Fibroblast of villous mesenchyme (primary cell): ENCODE measurements at regions not wholly inside any gene's neighbourhood (a gene's known extent, or its start where the extent isn't known, plus 50 kb on each side); places are given as distances from the start of the nearest gene placed in this dataset.
"Not testable (repeated sequence)": the region's sequence is repeated elsewhere in the genome, so short reads cannot be mapped to it uniquely, and the experiment has no call there.

Experiments
- DNase-seq: peaks from one replicate; pipeline ENCODE4 v3.0.0-alpha.2; 2010; ENCODE audit warnings: low read depth
- H3K4me3 ChIP-seq: 2 replicates; pipeline ENCODE4 v1.5.1; 2011; ENCODE audit warnings: low read depth, mild to moderate bottlenecking, low read length
- TF ChIP-seq, protein P1 (sequence below): IDR thresholded peaks from 2 replicates; pipeline ENCODE4 v1.5.1; 2012; ENCODE audit warnings: low read depth, mild to moderate bottlenecking, low read length; ENCODE audit not compliant: insufficient read depth

GRCh38 chr14:59055439-59056045 is 132.9 kb upstream of the DAAM1 start:
- H3K4me3 ChIP-seq = no peak overlapping the region
- peak; percentile 66 for DNase-seq
- TF ChIP-seq, protein P1, sequence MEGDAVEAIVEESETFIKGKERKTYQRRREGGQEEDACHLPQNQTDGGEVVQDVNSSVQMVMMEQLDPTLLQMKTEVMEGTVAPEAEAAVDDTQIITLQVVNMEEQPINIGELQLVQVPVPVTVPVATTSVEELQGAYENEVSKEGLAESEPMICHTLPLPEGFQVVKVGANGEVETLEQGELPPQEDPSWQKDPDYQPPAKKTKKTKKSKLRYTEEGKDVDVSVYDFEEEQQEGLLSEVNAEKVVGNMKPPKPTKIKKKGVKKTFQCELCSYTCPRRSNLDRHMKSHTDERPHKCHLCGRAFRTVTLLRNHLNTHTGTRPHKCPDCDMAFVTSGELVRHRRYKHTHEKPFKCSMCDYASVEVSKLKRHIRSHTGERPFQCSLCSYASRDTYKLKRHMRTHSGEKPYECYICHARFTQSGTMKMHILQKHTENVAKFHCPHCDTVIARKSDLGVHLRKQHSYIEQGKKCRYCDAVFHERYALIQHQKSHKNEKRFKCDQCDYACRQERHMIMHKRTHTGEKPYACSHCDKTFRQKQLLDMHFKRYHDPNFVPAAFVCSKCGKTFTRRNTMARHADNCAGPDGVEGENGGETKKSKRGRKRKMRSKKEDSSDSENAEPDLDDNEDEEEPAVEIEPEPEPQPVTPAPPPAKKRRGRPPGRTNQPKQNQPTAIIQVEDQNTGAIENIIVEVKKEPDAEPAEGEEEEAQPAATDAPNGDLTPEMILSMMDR = peak; percentile 79

GRCh38 chr14:59057551-59057950 is 130.9 kb upstream of the DAAM1 start:
- no peak for DNase-seq
- H3K4me3 ChIP-seq = no peak overlapping the region
- TF ChIP-seq, protein P1 = no peak

DNA sequence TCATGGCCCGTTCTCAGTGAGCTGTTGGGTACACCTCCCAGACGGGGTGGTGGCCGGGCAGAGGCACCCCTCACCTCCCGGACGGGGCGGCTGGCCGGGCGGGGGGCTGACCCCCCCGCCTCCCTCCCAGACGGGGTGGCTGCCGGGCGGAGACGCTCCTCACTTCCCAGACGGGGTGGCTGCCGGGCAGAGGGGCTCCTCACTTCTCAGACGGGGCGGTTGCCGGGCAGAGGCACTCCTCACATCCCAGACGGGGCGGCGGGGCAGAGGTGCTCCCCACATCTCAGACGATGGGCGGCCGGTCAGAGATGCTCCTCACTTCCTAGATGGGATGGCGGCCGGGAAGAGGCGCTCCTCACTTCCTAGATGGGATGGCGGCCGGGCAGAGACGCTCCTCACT is 129.7 kb upstream of the DAAM1 start:
- not testable (repeated sequence) for DNase-seq, H3K4me3 ChIP-seq

DNA sequence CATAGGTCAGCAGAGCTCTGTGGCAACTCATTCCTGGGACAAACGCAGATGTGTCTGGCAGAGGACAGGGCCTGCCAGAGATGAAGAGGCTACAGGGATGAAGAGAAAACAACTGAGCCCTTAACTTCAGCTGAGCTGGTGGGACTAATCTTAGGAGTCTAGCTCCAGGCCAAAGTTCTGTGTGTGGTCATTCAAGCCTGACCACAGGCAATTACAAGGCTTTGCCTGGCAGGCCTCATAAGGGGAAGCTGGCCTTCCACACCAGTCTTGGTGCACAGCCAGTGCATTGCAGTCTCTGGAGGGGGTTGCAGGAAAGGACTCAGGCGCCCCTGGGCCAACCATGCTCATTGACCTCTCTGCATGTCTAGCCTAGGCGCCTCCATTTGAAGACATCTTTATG is 127.6 kb upstream of the DAAM1 start:
- TF ChIP-seq, protein P1 = no peak
- DNase-seq = no peak
- H3K4me3 ChIP-seq = no peak overlapping the region

DNA sequence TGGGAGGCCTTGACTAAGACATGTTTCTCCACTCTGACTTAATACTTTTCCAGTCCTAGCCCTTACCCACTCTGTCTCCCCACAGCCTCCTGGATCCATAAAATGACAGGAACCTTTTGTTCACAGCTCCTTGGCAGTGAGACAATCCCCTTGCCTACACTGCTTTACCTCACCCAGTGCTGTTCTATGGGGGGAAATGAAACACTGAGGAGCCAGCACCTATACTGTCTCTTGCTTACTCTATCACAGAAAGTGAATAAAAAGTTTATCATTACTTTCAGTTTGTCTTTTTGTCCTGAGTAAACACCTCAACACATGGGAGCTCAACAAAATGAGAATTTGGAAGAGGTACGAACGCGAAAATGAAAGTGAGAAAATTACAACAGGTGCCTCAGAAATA is 127.2 kb upstream of the DAAM1 start:
- H3K4me3 ChIP-seq = no peak overlapping the region
- TF ChIP-seq, protein P1 = no peak
- DNase-seq = no peak

GRCh38 chr14:59063259-59063658 is 125.2 kb upstream of the DAAM1 start:
- TF ChIP-seq, protein P1 = no peak

DNA sequence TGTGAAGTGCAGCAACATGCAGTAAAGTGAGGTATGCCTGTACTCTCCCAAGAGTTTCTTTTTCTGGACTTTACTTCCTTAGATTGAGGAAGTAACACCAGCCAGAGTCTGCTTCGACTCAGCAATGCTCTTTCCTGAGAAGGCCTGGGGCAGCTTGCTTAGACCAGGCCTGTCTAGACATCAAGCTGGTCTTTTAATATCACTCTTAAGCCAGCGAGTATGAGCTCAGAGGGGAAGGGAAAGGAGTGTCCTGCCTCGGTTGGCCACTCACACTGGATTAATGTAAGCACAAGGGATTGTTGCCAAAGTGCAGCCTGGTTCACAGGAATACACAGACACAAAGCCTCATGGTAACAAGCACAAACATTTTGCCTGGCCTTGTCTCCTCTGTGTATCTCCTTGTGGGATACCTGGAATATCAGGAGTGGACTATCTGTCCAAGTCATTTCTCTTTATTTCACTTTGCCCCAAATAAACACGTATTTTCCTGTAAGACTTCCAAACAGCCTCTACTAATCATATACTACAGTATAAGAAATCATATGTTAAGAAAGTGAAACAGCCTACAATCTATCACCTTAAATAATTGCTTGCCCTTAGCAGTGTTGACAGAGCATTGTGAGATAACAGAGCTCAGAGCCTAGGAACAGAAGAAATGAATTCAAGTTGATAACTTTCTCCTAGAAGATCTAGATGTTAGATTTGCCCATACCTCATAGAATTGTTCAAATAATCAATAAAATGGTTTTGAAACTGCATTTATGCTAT is 121.2 kb upstream of the DAAM1 start:
- no peak overlapping the region for H3K4me3 ChIP-seq
- TF ChIP-seq, protein P1 = no peak
- DNase-seq = no peak

More at GRCh38 chr14:59063259-59063658, 125.2 kb upstream of the DAAM1 start:
- DNase-seq = no peak
- no peak overlapping the region for H3K4me3 ChIP-seq
